GM19397 (cell line): ENCODE measurements at regions not wholly inside any gene's neighbourhood (a gene's known extent, or its start where the extent isn't known, plus 50 kb on each side); places are given as distances from the start of the nearest gene placed in this dataset.

Source experiments
- ATAC-seq: cut with Tn5 transposase; IDR thresholded peaks from one replicate; pipeline ENCODE4 v1.9.1; 2021; ENCODE audit warnings: mild to moderate bottlenecking, moderate library complexity; ENCODE audit not compliant: unreplicated experiment

GRCh38 chr11:8323161-8323935 lies 59.7 kb upstream of the LMO1 start:
- no peak for ATAC-seq

- ATAC-seq = no peak
Observed at GRCh38 chr11:8321876-8322275, 58.2 kb upstream of the LMO1 start.

GRCh38 chr11:8320076-8320475 lies 56.4 kb upstream of the LMO1 start:
- ATAC-seq = no peak

- ATAC-seq = no peak
Observed at GRCh38 chr11:8318536-8318935, 54.9 kb upstream of the LMO1 start.

GRCh38 chr11:8317159-8317558 lies 53.5 kb upstream of the LMO1 start:
- no peak for ATAC-seq

- no peak for ATAC-seq
Observed at GRCh38 chr11:8315954-8316353, 52.3 kb upstream of the LMO1 start.

- ATAC-seq = no peak
Observed at GRCh38 chr11:8315463-8315862, 51.8 kb upstream of the LMO1 start.

- no peak for ATAC-seq
Observed at GRCh38 chr11:8314916-8315315, 51.2 kb upstream of the LMO1 start.

- no peak for ATAC-seq
Observed at GRCh38 chr11:8313504-8314090, 49.9 kb upstream of the LMO1 start.
